HUES64 (cell line): ENCODE measurements at regions not wholly inside any gene's neighbourhood (a gene's known extent, or its start where the extent isn't known, plus 50 kb on each side); places are given as distances from the start of the nearest gene placed in this dataset.

Experiments used
- H3K27ac ChIP-seq: 2 replicates; pipeline ENCODE4 v1.7.0; 2013; ENCODE audit warnings: low read depth, low read length, inconsistent platforms
- H3K27me3 ChIP-seq: 2 replicates; pipeline ENCODE4 v1.6.1; 2013; ENCODE audit warnings: mild to moderate bottlenecking, low read length; ENCODE audit not compliant: insufficient read depth
- H3K36me3 ChIP-seq: 2 replicates; pipeline ENCODE4 v1.6.1; 2013; ENCODE audit warnings: mild to moderate bottlenecking, low read length; ENCODE audit not compliant: insufficient read depth
- H3K4me1 ChIP-seq: 2 replicates; pipeline ENCODE4 v1.6.1; 2013; ENCODE audit warnings: mild to moderate bottlenecking, low read length, moderate library complexity; ENCODE audit not compliant: insufficient read depth
- H3K4me3 ChIP-seq: 2 replicates; pipeline ENCODE4 v1.5.1; 2013; ENCODE audit warnings: mild to moderate bottlenecking, low read length, moderate library complexity
- H3K9ac ChIP-seq: 2 replicates; pipeline ENCODE4 v1.6.1; 2013; ENCODE audit warnings: mild to moderate bottlenecking, low read depth, low read length
- H3K9me3 ChIP-seq: 2 replicates; pipeline ENCODE4 v1.6.1; 2013; ENCODE audit warnings: low read depth, low read length; ENCODE audit not compliant: insufficient read depth
- WGBS: fragments of 150-250, 120-280 bp; methylation state at CpG from one replicate; pipeline ENCODE4 v1.1.7; 2013; ENCODE audit warnings: missing lambda C conversion rate; 5-methylcytosine and 5-hydroxymethylcytosine counted together

DNA sequence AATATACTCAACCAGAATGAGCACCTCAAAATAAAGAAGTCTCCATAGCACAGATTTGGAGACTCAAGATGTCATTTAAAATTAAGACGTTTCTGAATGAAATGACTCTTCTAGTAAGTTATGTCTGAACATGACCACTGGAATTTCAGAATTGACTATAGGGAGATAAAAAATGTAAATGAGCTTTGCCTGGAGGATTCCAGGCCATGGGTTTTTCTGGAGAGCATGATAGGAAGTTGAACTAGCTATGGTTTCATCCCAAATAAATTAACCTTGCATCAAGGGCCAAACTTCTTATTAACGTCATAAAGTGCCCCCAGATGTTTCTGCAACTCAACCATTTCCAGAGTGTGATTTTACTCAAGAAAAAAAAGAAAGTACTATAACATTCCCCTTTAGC is 222.6 kb upstream of the NR2F2 start:
- no peak overlapping the region for H3K27ac ChIP-seq
- no peaks in the 10 kb centered on the region for H3K27me3 ChIP-seq
- H3K36me3 ChIP-seq, result no peaks in the 10 kb centered on the region
- H3K9me3 ChIP-seq, result no peaks in the 10 kb centered on the region
- 97% methylated on average over 2 of the region's 2 CpGs for WGBS
- H3K4me1 ChIP-seq, result no peaks in the 10 kb centered on the region
- no peak overlapping the region for H3K9ac ChIP-seq
- no peak overlapping the region for H3K4me3 ChIP-seq

GRCh38 chr15:96108405-96108804 is 222.1 kb upstream of the NR2F2 start:
- H3K4me1 ChIP-seq, result no peaks in the 10 kb centered on the region
- no peaks in the 10 kb centered on the region for H3K36me3 ChIP-seq
- no peak overlapping the region for H3K4me3 ChIP-seq
- H3K9ac ChIP-seq, result no peak overlapping the region
- no peaks in the 10 kb centered on the region for H3K27me3 ChIP-seq
- 89% methylated on average over 4 of the region's 5 CpGs for WGBS
- H3K27ac ChIP-seq, result no peak overlapping the region
- H3K9me3 ChIP-seq, result no peaks in the 10 kb centered on the region

DNA sequence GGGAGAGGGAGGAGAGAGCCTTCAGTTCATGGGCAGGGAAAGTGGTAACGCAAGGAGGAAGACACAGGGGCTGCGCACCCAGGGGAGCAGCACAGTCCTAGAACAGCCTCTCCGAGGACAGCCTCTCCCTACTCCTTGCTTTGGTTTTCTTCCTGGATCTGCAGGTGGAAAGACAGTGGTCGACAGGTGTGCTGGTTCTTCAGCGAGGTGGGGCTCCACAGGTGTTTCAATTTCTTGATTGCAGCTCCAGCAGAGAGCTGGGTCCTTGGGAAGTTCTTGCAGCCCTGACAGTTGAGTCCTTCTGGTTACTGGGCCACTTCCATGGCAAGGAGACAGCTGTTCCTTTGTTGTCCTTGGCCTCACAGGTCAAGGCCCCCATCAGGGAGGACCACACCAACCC is 220.7 kb upstream of the NR2F2 start:
- no peaks in the 10 kb centered on the region for H3K9me3 ChIP-seq
- H3K27ac ChIP-seq, result no peak overlapping the region
- no peak overlapping the region for H3K4me3 ChIP-seq
- WGBS, result 98% methylated on average over 5 of the region's 5 CpGs
- no peaks in the 10 kb centered on the region for H3K27me3 ChIP-seq
- no peaks in the 10 kb centered on the region for H3K36me3 ChIP-seq
- H3K9ac ChIP-seq, result no peak overlapping the region
- H3K4me1 ChIP-seq, result no peaks in the 10 kb centered on the region

GRCh38 chr15:96112018-96112417 is 218.5 kb upstream of the NR2F2 start:
- H3K9ac ChIP-seq, result no peak overlapping the region
- H3K4me3 ChIP-seq, result no peak overlapping the region
- H3K36me3 ChIP-seq, result no peaks in the 10 kb centered on the region
- no peak overlapping the region for H3K27ac ChIP-seq
- whole genome bisulfite sequencing, result 86% methylated on average over 1 of the region's 2 CpGs
- no peaks in the 10 kb centered on the region for H3K27me3 ChIP-seq
- no peaks in the 10 kb centered on the region for H3K4me1 ChIP-seq
- no peaks in the 10 kb centered on the region for H3K9me3 ChIP-seq

GRCh38 chr15:96115642-96116041 is 214.9 kb upstream of the NR2F2 start:
- H3K27ac ChIP-seq, result no peak overlapping the region
- H3K4me1 ChIP-seq, result no peaks in the 10 kb centered on the region
- no peaks in the 10 kb centered on the region for H3K9me3 ChIP-seq
- H3K9ac ChIP-seq, result no peak overlapping the region
- H3K36me3 ChIP-seq, result no peaks in the 10 kb centered on the region
- 90% methylated on average over 2 of the region's 2 CpGs for WGBS
- no peak overlapping the region for H3K4me3 ChIP-seq
- H3K27me3 ChIP-seq, result no peaks in the 10 kb centered on the region

GRCh38 chr15:96117270-96117669 is 213.2 kb upstream of the NR2F2 start:
- 78% methylated on average over 4 of the region's 4 CpGs for WGBS

DNA sequence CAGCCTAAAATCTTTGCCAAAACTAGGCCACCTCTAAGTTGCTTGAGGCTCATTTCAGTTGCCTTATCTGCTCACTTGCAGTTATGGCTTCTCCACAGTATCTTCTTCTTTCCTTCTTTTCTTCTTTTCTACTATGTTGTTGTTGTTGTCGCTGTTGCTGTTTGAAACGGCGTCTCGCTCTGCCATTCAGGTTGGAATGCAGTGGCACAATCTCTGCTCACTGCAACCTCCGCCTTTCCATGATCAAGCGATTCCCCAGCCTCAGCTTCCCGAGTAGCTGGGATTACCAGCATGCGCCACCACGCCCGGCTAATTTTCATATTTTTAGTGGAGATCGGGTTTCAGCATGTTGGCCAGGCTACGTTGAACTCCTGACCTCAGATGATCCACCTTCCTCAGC is 210.8 kb upstream of the NR2F2 start:
- no peak overlapping the region for H3K4me3 ChIP-seq
- H3K4me1 ChIP-seq, result no peaks in the 10 kb centered on the region
- no peaks in the 10 kb centered on the region for H3K36me3 ChIP-seq
- H3K27me3 ChIP-seq, result no peaks in the 10 kb centered on the region
- no peak overlapping the region for H3K27ac ChIP-seq
- no peak overlapping the region for H3K9ac ChIP-seq
- WGBS, result 84% methylated on average over 12 of the region's 12 CpGs
- H3K9me3 ChIP-seq, result no peaks in the 10 kb centered on the region

More at GRCh38 chr15:96117270-96117669, 213.2 kb upstream of the NR2F2 start:
- Histone ChIP-seq H3K9ac (no peak overlapping the region), H3K4me3 (no peak overlapping the region), H3K4me1 (no peaks in the 10 kb centered on the region), H3K9me3 (no peaks in the 10 kb centered on the region), H3K27ac (no peak overlapping the region), H3K36me3 (no peaks in the 10 kb centered on the region), H3K27me3 (no peaks in the 10 kb centered on the region)

DNA sequence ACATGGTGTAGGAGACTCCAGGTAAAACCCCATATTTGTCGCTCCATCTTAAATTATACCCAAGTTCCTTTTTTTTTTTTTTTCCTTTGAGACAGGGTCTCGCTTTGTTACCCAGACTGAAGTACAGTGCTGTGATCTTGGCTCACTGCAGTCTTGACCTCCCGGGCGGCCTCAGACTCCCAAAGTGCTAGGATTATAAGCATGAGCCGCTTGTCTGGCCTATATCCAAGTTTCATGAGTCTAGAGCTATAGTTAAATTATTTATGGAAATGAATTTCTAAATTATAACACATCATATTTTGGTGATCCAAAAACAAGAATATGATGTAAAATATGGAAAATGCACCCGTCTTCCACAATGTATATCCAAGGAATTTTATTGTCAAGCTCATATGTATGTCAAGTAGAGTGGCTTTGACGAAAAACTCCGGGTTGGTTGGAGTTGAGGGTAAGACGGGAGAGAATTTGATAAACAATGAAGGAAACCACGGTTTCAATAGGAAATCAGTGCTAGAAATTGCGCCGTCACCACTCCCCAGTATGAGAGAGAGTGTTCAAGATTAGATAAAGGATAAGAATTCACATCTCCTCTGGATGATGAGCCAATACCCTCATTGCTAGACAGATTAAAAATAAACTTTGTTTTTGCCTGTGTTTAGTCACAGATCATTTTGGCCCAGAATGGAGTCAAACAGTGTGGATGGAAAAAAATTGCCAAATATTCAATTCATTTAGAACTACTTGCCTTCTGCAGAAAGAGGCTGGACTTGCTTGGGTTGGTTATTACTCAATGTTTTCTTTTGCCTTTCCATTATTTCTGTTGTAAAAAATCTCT is 209.2 kb upstream of the NR2F2 start:
- Histone ChIP-seq H3K9ac (no peak overlapping the region), H3K9me3 (no peaks in the 10 kb centered on the region), H3K4me1 (no peaks in the 10 kb centered on the region), H3K27me3 (no peaks in the 10 kb centered on the region), H3K4me3 (no peak overlapping the region), H3K27ac (no peak overlapping the region), H3K36me3 (no peaks in the 10 kb centered on the region)
- 93% methylated on average over 12 of the region's 12 CpGs for WGBS

DNA sequence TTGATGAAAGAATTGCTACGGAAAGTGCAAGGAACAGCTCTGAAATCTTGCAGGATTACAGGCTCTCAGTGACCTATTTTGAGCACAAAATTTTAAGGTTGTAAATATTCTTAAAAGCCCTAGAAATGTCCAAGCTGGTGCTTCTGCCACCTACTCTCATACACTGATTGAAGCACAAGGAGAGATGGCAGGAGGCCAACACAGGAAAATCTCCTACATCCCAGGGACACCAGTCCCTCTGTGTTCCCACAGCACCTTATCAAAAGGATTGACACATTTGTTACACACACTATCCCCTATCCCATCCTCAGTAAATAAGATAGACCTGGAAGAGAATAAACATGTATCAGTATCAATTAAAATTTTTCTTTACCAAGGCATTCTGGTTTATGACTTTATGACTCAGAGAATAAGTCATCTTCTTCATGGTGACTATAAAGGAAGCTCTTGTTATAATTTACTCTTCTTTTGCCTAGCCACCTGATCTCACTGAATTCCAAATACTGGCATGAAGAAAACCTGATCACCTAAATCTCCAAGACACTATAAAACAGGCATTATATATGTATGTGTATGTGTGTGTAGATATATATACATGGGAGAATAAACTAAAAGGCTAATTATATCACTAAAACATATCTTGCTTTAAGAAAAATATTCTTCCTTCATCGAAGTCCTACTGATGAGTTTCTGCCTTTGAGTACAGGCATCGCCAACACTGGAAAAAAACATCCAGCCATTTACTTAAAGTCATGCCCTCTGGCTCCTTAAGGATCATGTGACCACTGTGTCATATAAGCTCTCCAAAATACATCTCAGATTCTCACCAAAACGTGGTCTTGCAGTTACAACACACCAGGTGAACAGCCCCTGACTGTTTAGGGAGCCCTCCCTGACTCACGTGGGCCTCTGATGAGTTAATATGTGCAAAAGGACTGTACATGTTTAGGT is 208.1 kb upstream of the NR2F2 start:
- H3K9ac ChIP-seq, result no peak overlapping the region
- H3K4me3 ChIP-seq, result no peak overlapping the region
- H3K4me1 ChIP-seq, result no peaks in the 10 kb centered on the region
- 91% methylated on average over 5 of the region's 5 CpGs for WGBS
- H3K27ac ChIP-seq, result no peak overlapping the region
- no peaks in the 10 kb centered on the region for H3K36me3 ChIP-seq
- no peaks in the 10 kb centered on the region for H3K9me3 ChIP-seq
- no peaks in the 10 kb centered on the region for H3K27me3 ChIP-seq

GRCh38 chr15:96123028-96123400 is 207.5 kb upstream of the NR2F2 start:
- H3K36me3 ChIP-seq, result no peaks in the 10 kb centered on the region
- no peaks in the 10 kb centered on the region for H3K4me1 ChIP-seq
- WGBS, result 86% methylated on average over 7 of the region's 7 CpGs
- H3K4me3 ChIP-seq, result no peak overlapping the region
- no peak overlapping the region for H3K27ac ChIP-seq
- no peaks in the 10 kb centered on the region for H3K27me3 ChIP-seq
- no peak overlapping the region for H3K9ac ChIP-seq
- H3K9me3 ChIP-seq, result no peaks in the 10 kb centered on the region

DNA sequence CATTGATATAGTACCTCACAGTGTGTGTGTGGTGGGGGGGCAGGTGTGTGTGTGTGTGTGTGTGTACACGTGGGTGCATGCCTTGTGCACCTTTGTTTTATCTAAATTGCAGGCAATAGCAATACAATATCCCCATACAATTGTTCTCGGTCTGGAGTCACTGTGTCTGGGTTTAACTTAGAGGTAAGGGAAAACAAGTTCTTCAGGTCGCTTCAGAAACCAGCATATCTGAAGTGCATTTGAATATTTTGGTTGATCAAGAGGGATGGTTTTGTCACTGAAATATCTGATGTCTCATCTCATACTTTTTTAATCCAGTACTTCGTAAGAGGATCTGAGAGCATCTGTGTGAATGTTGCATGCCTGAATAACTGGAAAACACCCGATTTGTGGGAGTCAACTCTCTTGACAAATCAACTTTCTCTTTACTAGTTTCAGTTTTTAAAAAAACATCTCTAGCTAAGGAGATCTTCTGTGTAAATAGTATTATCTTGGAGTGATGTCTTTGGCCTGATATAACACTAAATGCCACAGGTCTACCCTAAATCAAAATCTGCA is 206.8 kb upstream of the NR2F2 start:
- 86% methylated on average over 3 of the region's 5 CpGs for WGBS
- H3K27me3 ChIP-seq, result no peaks in the 10 kb centered on the region
- no peaks in the 10 kb centered on the region for H3K36me3 ChIP-seq

More for the DNA sequence above, 206.8 kb upstream of the NR2F2 start:
- Histone ChIP-seq H3K9me3 (no peaks in the 10 kb centered on the region), H3K4me1 (no peaks in the 10 kb centered on the region), H3K9ac (no peak overlapping the region), H3K4me3 (no peak overlapping the region), H3K27ac (no peak overlapping the region)
